ENCODE measurements at regions not wholly inside any gene's neighbourhood (a gene's known extent, or its start where the extent isn't known, plus 50 kb on each side); places are given as distances from the start of the nearest gene placed in this dataset.

GRCh38 chr6:21648475-21649050 lies 55.0 kb downstream of the SOX4 start:
- Histone ChIP-seq H2AFZ (ENCODE audit: control insufficient read depth, low read length) (no peak overlapping the region), H3K27me3 (ENCODE audit: control insufficient read depth, extremely low read depth, insufficient read depth, low read length) (no peaks in the 10 kb centered on the region), H4K20me1 (ENCODE audit: control insufficient read depth, extremely low read depth, insufficient read depth, low read length) (no peaks in the 10 kb centered on the region), H3K36me3 (ENCODE audit: control insufficient read depth in 2 of 2, extremely low read depth in 1 of 2, insufficient read depth in 2 of 2, low read length in 2 of 2) (no peaks in the 10 kb centered on the region), H3K79me2 (ENCODE audit: control insufficient read depth, insufficient read depth, low read length) (no peaks in the 10 kb centered on the region), H3K27ac (ENCODE audit: control insufficient read depth, insufficient read depth, low read length) (no peak overlapping the region), H3K9ac (ENCODE audit: control insufficient read depth, extremely low read depth, insufficient read depth, low read length) (no peak overlapping the region), H3K9me3 (ENCODE audit: control insufficient read depth, low read depth, low read length) (no peaks in the 10 kb centered on the region), H3K4me3 (ENCODE audit: control insufficient read depth in 2 of 3, extremely low read depth in 1 of 3, insufficient read depth in 2 of 3, low read depth in 1 of 3, low read length in 3 of 3) (no peak overlapping the region), H3K9me1 (ENCODE audit: control insufficient read depth, extremely low read depth, insufficient read depth, low read length) (no peaks in the 10 kb centered on the region), H3K4me2 (ENCODE audit: control insufficient read depth, extremely low read depth, insufficient read depth, low read depth, low read length) (no peak overlapping the region), H3K4me1 (ENCODE audit: control insufficient read depth, extremely low read depth, insufficient read depth, low read length) (no peaks in the 10 kb centered on the region)
- no peak for DNase-seq (ENCODE audit: low read depth, low spot score)
- dilution Hi-C loops (cut with MboI; ENCODE audit: extremely low pct_ligation_motif_present, low sequenced_read_pairs): no loop called here
- no peak for FAIRE-seq
- TF ChIP-seq EZH2 (IDR thresholded peaks at IDR 0.05; ENCODE audit: low read length): no peak
- TF ChIP-seq, protein P1, sequence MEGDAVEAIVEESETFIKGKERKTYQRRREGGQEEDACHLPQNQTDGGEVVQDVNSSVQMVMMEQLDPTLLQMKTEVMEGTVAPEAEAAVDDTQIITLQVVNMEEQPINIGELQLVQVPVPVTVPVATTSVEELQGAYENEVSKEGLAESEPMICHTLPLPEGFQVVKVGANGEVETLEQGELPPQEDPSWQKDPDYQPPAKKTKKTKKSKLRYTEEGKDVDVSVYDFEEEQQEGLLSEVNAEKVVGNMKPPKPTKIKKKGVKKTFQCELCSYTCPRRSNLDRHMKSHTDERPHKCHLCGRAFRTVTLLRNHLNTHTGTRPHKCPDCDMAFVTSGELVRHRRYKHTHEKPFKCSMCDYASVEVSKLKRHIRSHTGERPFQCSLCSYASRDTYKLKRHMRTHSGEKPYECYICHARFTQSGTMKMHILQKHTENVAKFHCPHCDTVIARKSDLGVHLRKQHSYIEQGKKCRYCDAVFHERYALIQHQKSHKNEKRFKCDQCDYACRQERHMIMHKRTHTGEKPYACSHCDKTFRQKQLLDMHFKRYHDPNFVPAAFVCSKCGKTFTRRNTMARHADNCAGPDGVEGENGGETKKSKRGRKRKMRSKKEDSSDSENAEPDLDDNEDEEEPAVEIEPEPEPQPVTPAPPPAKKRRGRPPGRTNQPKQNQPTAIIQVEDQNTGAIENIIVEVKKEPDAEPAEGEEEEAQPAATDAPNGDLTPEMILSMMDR (optimal IDR thresholded peaks at IDR 0.05 in 1 of 3, IDR thresholded peaks at IDR 0.05 in 1 of 3, conservative IDR thresholded peaks at IDR 0.05 in 1 of 3; ENCODE audit: extremely low read depth in 1 of 3, insufficient read depth in 2 of 3, low read length in 3 of 3): no peak

DNA sequence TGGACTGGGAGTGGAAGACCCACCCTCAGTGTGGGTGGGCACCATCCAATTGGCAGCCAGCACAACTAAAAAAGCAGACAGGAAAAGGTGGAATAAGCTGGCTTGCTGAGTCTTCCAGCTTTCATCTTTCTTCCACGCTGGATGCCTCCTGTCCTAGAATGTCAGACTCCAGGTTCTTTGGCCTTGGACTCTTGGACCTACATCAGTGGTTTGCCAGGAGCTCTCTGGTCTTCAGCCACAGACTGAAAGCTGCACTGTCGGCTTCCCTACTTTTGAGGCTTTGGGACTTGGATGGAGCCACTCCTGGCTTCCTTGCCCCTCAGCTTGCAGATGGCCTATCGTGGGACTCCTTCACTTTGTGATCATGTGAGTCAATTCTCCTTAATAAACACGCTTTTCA lies 59.8 kb downstream of the SOX4 start:
- H3K9me3 ChIP-seq (ENCODE audit: control insufficient read depth, low read depth, low read length): no peaks in the 10 kb centered on the region
- H3K36me3 ChIP-seq (ENCODE audit: control insufficient read depth in 2 of 2, extremely low read depth in 1 of 2, insufficient read depth in 2 of 2, low read length in 2 of 2): no peaks in the 10 kb centered on the region
- no peak overlapping the region for H2AFZ ChIP-seq (ENCODE audit: control insufficient read depth, low read length)
- H3K4me3 ChIP-seq (ENCODE audit: control insufficient read depth in 2 of 3, extremely low read depth in 1 of 3, insufficient read depth in 2 of 3, low read depth in 1 of 3, low read length in 3 of 3): no peak overlapping the region
- no peaks in the 10 kb centered on the region for H3K9me1 ChIP-seq (ENCODE audit: control insufficient read depth, extremely low read depth, insufficient read depth, low read length)
- H3K27me3 ChIP-seq (ENCODE audit: control insufficient read depth, extremely low read depth, insufficient read depth, low read length): no peaks in the 10 kb centered on the region
- no peak for FAIRE-seq
- peaks cover 2% of the 10 kb centered on the region for H3K4me1 ChIP-seq (ENCODE audit: control insufficient read depth, extremely low read depth, insufficient read depth, low read length)
- no peak overlapping the region for H3K9ac ChIP-seq (ENCODE audit: control insufficient read depth, extremely low read depth, insufficient read depth, low read length)
- dilution Hi-C loops (cut with MboI; ENCODE audit: extremely low pct_ligation_motif_present, low sequenced_read_pairs): no loop called here
- no peak for DNase-seq (ENCODE audit: low read depth, low spot score)
- H3K4me2 ChIP-seq (ENCODE audit: control insufficient read depth, extremely low read depth, insufficient read depth, low read depth, low read length): no peak overlapping the region
- no peak for TF ChIP-seq EZH2 (IDR thresholded peaks at IDR 0.05; ENCODE audit: low read length)
- no peak overlapping the region for H3K27ac ChIP-seq (ENCODE audit: control insufficient read depth, insufficient read depth, low read length)
- no peaks in the 10 kb centered on the region for H3K79me2 ChIP-seq (ENCODE audit: control insufficient read depth, insufficient read depth, low read length)
- no peaks in the 10 kb centered on the region for H4K20me1 ChIP-seq (ENCODE audit: control insufficient read depth, extremely low read depth, insufficient read depth, low read length)

DNA sequence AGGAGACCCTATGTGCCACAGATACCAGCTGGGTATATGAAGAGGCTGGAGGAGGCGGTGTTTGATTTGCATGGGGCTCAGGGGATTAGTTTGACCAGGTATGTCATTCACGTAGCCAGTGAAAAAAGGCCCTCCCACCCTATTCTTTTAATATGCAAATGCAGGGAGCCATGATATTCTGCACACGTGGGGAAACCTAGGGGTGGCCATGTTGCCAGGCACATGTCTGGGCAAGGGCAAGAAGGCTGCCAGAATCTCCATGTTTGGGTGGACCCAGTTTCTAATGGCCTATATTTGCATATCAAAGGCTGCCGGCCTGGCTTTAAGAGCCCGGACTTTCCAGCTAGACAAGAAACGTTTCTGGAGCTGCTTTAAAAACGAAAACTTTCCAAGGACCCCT lies 60.4 kb downstream of the SOX4 start:
- H3K9me3 ChIP-seq (ENCODE audit: control insufficient read depth, low read depth, low read length): no peaks in the 10 kb centered on the region
- no peak overlapping the region for H3K9ac ChIP-seq (ENCODE audit: control insufficient read depth, extremely low read depth, insufficient read depth, low read length)
- no peak overlapping the region for H3K27ac ChIP-seq (ENCODE audit: control insufficient read depth, insufficient read depth, low read length)
- dilution Hi-C loops (cut with MboI; ENCODE audit: extremely low pct_ligation_motif_present, low sequenced_read_pairs): no loop called here
- H3K9me1 ChIP-seq (ENCODE audit: control insufficient read depth, extremely low read depth, insufficient read depth, low read length): no peaks in the 10 kb centered on the region
- H2AFZ ChIP-seq (ENCODE audit: control insufficient read depth, low read length): peak overlapping the region; percentile 52
- TF ChIP-seq, protein P1 (optimal IDR thresholded peaks at IDR 0.05 in 1 of 3, IDR thresholded peaks at IDR 0.05 in 1 of 3, conservative IDR thresholded peaks at IDR 0.05 in 1 of 3; ENCODE audit: extremely low read depth in 1 of 3, insufficient read depth in 2 of 3, low read length in 3 of 3): no peak
- no peak for TF ChIP-seq EZH2 (IDR thresholded peaks at IDR 0.05; ENCODE audit: low read length)
- H3K4me2 ChIP-seq (ENCODE audit: control insufficient read depth, extremely low read depth, insufficient read depth, low read depth, low read length): no peak overlapping the region
- H3K79me2 ChIP-seq (ENCODE audit: control insufficient read depth, insufficient read depth, low read length): no peaks in the 10 kb centered on the region
- no peaks in the 10 kb centered on the region for H4K20me1 ChIP-seq (ENCODE audit: control insufficient read depth, extremely low read depth, insufficient read depth, low read length)
- H3K4me1 ChIP-seq (ENCODE audit: control insufficient read depth, extremely low read depth, insufficient read depth, low read length): peaks cover 2% of the 10 kb centered on the region
- DNase-seq (ENCODE audit: low read depth, low spot score): no peak
- FAIRE-seq: no peak
- H3K36me3 ChIP-seq (ENCODE audit: control insufficient read depth in 2 of 2, extremely low read depth in 1 of 2, insufficient read depth in 2 of 2, low read length in 2 of 2): no peaks in the 10 kb centered on the region
- no peak overlapping the region for H3K4me3 ChIP-seq (ENCODE audit: control insufficient read depth in 2 of 3, extremely low read depth in 1 of 3, insufficient read depth in 2 of 3, low read depth in 1 of 3, low read length in 3 of 3)
- no peaks in the 10 kb centered on the region for H3K27me3 ChIP-seq (ENCODE audit: control insufficient read depth, extremely low read depth, insufficient read depth, low read length)

All from keratinocyte (primary cell).